Stimulated activated CD8-positive, alpha-beta memory T cell treated with anti-CD3 and anti-CD28 coated beads, Interleukin-15, amount 100 ng/mL, for 48 hours (primary cell): ENCODE measurements at regions not wholly inside any gene's neighbourhood (a gene's known extent, or its start where the extent isn't known, plus 50 kb on each side); places are given as distances from the start of the nearest gene placed in this dataset.

Experiments
- DNase-seq, 2 donors: peaks; one replicate each; pipeline ENCODE4 v3.0.0-alpha.2; 2020; ENCODE audit warnings: low read depth in 2 of 2

GRCh38 chr5:167694325-167695147 lies 596.9 kb upstream of the WWC1 start:
- DNase-seq, result no peak

GRCh38 chr5:167696558-167697314 lies 594.7 kb upstream of the WWC1 start:
- DNase-seq, result no peak

GRCh38 chr5:167699432-167699831 lies 592.0 kb upstream of the WWC1 start:
- DNase-seq, result no peak

- DNase-seq, result no peak
These were observed 590.4 kb upstream of the WWC1 start for GRCh38 chr5:167701051-167701450.

GRCh38 chr5:167702014-167702413 lies 589.4 kb upstream of the WWC1 start:
- DNase-seq, result no peak

GRCh38 chr5:167708449-167708848 lies 583.0 kb upstream of the WWC1 start:
- DNase-seq, result no peak

GRCh38 chr5:167709625-167710024 lies 581.8 kb upstream of the WWC1 start:
- DNase-seq, result no peak

- no peak for DNase-seq
These were observed 580.9 kb upstream of the WWC1 start for GRCh38 chr5:167710444-167711073.

GRCh38 chr5:167712986-167713585 lies 578.4 kb upstream of the WWC1 start:
- DNase-seq, result no peak

GRCh38 chr5:167713896-167714295 lies 577.5 kb upstream of the WWC1 start:
- no peak for DNase-seq

GRCh38 chr5:167716126-167716775 lies 575.2 kb upstream of the WWC1 start:
- DNase-seq, result no peak

GRCh38 chr5:167720259-167720658 lies 571.2 kb upstream of the WWC1 start:
- no peak for DNase-seq

GRCh38 chr5:167720676-167721260 lies 570.7 kb upstream of the WWC1 start:
- DNase-seq, result no peak

- no peak for DNase-seq
These were observed 569.5 kb upstream of the WWC1 start for GRCh38 chr5:167721926-167722440.

GRCh38 chr5:167723254-167723871 lies 568.1 kb upstream of the WWC1 start:
- peak; percentile 20 to 27 for DNase-seq

- no peak for DNase-seq
These were observed 566.2 kb upstream of the WWC1 start for GRCh38 chr5:167725264-167725663.

- DNase-seq, result no peak
These were observed 565.7 kb upstream of the WWC1 start for GRCh38 chr5:167725741-167726140.

GRCh38 chr5:167726642-167727041 lies 564.8 kb upstream of the WWC1 start:
- DNase-seq, result no peak

GRCh38 chr5:167730121-167730520 lies 561.3 kb upstream of the WWC1 start:
- DNase-seq, result no peak

- DNase-seq, result no peak
These were observed 560.8 kb upstream of the WWC1 start for GRCh38 chr5:167730656-167731055.

- DNase-seq, result no peak
These were observed 559.5 kb upstream of the WWC1 start for GRCh38 chr5:167731951-167732350.
